22Rv1 (cell line): ENCODE measurements at regions not wholly inside any gene's neighbourhood (a gene's known extent, or its start where the extent isn't known, plus 50 kb on each side); places are given as distances from the start of the nearest gene placed in this dataset.

Experiments
- ZFX ChIP-seq: fragments of 450-650 bp; IDR thresholded peaks from 2 replicates; pipeline ENCODE4 v1.6.1; 2017; ENCODE audit warnings: antibody characterized with exemption, borderline replicate concordance
- TF ChIP-seq, protein P1 (sequence below): fragments of 450-650 bp; IDR thresholded peaks from 2 replicates; pipeline ENCODE4 v1.5.1; 2017; ENCODE audit warnings: mild to moderate bottlenecking

DNA sequence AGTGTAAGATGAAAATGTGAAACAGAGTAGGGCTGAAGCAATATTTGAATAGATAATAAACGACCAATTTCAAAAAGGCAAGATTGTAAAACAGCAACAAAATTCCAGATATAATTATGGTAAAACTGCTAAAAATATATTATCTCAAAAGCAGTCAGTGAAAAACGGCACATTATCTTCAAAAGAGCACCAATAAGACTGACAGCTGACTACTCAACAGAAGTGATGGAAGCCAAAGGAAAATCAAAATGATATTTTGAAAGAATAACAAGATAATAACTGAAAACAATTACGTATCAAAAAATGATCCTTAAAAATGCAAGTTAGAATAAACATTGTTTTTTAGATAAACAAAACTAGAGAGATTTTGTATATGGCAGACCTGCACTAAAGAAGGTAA lies 920.6 kb upstream of the FAM98A start:
- TF ChIP-seq, protein P1, sequence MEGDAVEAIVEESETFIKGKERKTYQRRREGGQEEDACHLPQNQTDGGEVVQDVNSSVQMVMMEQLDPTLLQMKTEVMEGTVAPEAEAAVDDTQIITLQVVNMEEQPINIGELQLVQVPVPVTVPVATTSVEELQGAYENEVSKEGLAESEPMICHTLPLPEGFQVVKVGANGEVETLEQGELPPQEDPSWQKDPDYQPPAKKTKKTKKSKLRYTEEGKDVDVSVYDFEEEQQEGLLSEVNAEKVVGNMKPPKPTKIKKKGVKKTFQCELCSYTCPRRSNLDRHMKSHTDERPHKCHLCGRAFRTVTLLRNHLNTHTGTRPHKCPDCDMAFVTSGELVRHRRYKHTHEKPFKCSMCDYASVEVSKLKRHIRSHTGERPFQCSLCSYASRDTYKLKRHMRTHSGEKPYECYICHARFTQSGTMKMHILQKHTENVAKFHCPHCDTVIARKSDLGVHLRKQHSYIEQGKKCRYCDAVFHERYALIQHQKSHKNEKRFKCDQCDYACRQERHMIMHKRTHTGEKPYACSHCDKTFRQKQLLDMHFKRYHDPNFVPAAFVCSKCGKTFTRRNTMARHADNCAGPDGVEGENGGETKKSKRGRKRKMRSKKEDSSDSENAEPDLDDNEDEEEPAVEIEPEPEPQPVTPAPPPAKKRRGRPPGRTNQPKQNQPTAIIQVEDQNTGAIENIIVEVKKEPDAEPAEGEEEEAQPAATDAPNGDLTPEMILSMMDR: no peak
- TF ChIP-seq ZFX: no peak
